Hepatic stellate cell (primary cell): ENCODE measurements at regions not wholly inside any gene's neighbourhood (a gene's known extent, or its start where the extent isn't known, plus 50 kb on each side); places are given as distances from the start of the nearest gene placed in this dataset.
"Not testable (repeated sequence)": the region's sequence is repeated elsewhere in the genome, so short reads cannot be mapped to it uniquely, and the experiment has no call there.

Source experiments
- DNase-seq: peaks from one replicate; pipeline ENCODE4 v3.0.0; 2011; ENCODE audit warnings: low spot score

GRCh38 chr15:30688684-30689083 lies 62.8 kb downstream of the ARHGAP11B start:
- DNase-seq: not testable (repeated sequence)

GRCh38 chr15:30690153-30690552 lies 64.2 kb downstream of the ARHGAP11B start:
- not testable (repeated sequence) for DNase-seq

- not testable (repeated sequence) for DNase-seq
These were observed 69.9 kb downstream of the ARHGAP11B start for GRCh38 chr15:30695811-30696210.

GRCh38 chr15:30696439-30697314 lies 70.7 kb downstream of the ARHGAP11B start:
- not testable (repeated sequence) for DNase-seq

GRCh38 chr15:30697315-30697685 lies 71.4 kb downstream of the ARHGAP11B start:
- not testable (repeated sequence) for DNase-seq

GRCh38 chr15:30700006-30700597 lies 74.2 kb downstream of the ARHGAP11B start:
- DNase-seq: not testable (repeated sequence)

GRCh38 chr15:30707976-30708685 lies 82.2 kb downstream of the ARHGAP11B start:
- not testable (repeated sequence) for DNase-seq

GRCh38 chr15:30708809-30709208 lies 82.9 kb downstream of the ARHGAP11B start:
- not testable (repeated sequence) for DNase-seq

- not testable (repeated sequence) for DNase-seq
These were observed 92.2 kb downstream of the ARHGAP11B start for GRCh38 chr15:30718038-30718643.

- not testable (repeated sequence) for DNase-seq
These were observed 93.4 kb downstream of the ARHGAP11B start for GRCh38 chr15:30719363-30719762.

- not testable (repeated sequence) for DNase-seq
These were observed 94.9 kb downstream of the ARHGAP11B start for GRCh38 chr15:30720825-30721224.

- not testable (repeated sequence) for DNase-seq
These were observed 95.6 kb downstream of the ARHGAP11B start for GRCh38 chr15:30721529-30721928.

- DNase-seq: not testable (repeated sequence)
These were observed 97.7 kb downstream of the ARHGAP11B start for GRCh38 chr15:30723540-30724175.

GRCh38 chr15:30729880-30730590 lies 104.1 kb downstream of the ARHGAP11B start:
- DNase-seq: not testable (repeated sequence)

GRCh38 chr15:30730633-30731032 lies 104.7 kb downstream of the ARHGAP11B start:
- not testable (repeated sequence) for DNase-seq

GRCh38 chr15:30732100-30732499 lies 106.2 kb downstream of the ARHGAP11B start:
- not testable (repeated sequence) for DNase-seq

- DNase-seq: not testable (repeated sequence)
These were observed 110.1 kb downstream of the ARHGAP11B start for GRCh38 chr15:30735884-30736564.

GRCh38 chr15:30742796-30743195 lies 116.9 kb downstream of the ARHGAP11B start:
- peak; percentile 33 for DNase-seq

- not testable (repeated sequence) for DNase-seq
These were observed 123.1 kb downstream of the ARHGAP11B start for GRCh38 chr15:30749048-30749447.

GRCh38 chr15:30755036-30755687 lies 129.2 kb downstream of the ARHGAP11B start:
- not testable (repeated sequence) for DNase-seq
